GM11168 (cell line): ENCODE measurements at regions not wholly inside any gene's neighbourhood (a gene's known extent, or its start where the extent isn't known, plus 50 kb on each side); places are given as distances from the start of the nearest gene placed in this dataset.

Experiments used
- in situ Hi-C: fragments of 300-500 bp; cut with MboI; formaldehyde crosslinking; loops from one replicate; pipeline ENCODE4 v1.12.0; 2022; ENCODE audit warnings: low sequenced_read_pairs; ENCODE audit not compliant: unreplicated experiment

- in situ Hi-C loops: no loop called here
Observed at GRCh38 chr12:29070309-29070708, 78.8 kb upstream of the FAR2 start.

GRCh38 chr12:29071099-29071498 lies 78.0 kb upstream of the FAR2 start:
- in situ Hi-C loops: no loop called here

- in situ Hi-C loops: no loop called here
Observed at GRCh38 chr12:29072631-29073030, 76.4 kb upstream of the FAR2 start.

DNA sequence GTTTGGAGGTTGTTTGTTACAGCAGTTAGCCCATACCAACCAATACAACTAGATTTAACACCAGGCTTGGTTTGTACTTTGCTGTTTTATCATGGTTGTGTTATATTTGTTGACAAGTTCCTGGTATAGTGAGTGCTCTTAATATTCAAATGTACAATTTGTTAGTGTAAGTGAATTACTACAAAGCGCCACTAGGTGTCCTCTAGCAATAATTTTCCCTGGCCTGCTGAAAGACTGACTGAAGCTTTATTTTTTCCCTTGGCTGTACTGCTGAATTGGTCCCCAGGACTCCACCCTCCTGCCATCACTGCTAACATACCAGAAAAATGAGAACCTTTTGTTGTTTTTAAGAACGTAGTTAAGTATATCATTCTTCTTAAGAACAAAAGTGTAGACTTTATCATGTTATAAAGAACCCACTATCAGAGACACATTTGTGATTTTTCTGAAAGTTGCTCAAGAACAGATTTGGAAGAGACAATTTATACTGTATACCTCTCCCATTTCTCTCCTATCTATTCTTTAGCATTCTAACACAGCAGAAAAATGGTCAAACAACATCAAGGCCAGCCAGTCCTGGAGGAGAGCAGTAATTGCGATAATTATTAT lies 75.3 kb upstream of the FAR2 start:
- in situ Hi-C loops: no loop called here

GRCh38 chr12:29081101-29081500 lies 68.0 kb upstream of the FAR2 start:
- in situ Hi-C loops: no loop called here

DNA sequence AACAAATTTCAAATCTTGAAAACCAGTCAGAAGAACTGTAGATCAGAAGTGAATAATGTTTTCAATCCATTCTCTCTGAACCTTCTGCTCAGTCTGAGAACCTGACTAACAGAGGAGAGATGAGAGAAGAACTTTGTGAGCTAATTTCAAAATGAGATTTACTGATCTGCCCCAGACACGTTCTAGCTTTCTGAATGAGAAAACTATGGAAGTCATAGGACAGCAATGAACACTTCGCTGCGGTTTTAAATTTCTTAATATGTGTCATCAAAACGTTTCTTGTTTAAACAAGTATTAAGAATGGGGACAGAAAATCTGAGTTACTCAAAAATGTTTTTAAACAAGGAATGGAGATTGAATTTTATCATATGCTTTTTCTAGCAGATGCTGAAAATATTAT lies 66.6 kb upstream of the FAR2 start:
- in situ Hi-C loops: no loop called here

- in situ Hi-C loops: no loop called here
Observed at GRCh38 chr12:29086325-29087271, 62.5 kb upstream of the FAR2 start.

DNA sequence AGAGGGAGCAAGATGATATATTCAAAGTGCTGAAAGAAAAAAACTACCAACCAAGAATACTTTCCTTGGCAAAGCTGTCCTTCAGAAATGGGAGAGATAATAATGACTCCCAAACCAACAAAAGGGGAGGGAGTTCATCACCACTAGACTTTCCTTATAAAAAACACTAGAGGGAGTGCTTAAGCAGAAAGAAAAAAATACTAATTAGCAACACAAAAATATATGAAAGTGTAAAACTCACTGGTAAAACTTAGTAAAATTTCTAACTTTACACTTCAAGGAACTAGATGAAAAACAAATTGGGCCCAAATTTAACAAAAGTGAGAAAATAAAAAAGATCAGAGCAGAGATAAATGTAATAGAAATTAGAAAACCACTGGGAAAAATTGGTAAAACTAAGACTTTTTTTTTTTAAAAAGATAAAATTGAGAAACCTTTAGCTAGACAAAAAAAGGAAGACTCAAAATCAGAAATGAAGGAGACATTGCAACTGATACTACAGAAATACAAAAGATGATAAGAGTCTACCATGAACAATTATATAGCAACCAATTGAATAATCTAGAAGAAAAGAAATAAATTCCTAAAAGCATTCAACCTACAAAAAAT lies 60.4 kb upstream of the FAR2 start:
- in situ Hi-C loops: no loop called here
